HG03521 (cell line): ENCODE measurements at regions not wholly inside any gene's neighbourhood (a gene's known extent, or its start where the extent isn't known, plus 50 kb on each side); places are given as distances from the start of the nearest gene placed in this dataset.
A peak's percentile ranks its signal among the peaks of the same experiment; 100 is the strongest.

Source experiments
- ATAC-seq: cut with Tn5 transposase; IDR thresholded peaks from one replicate; pipeline ENCODE4 v1.9.1; 2021; ENCODE audit warnings: mild to moderate bottlenecking, moderate library complexity; ENCODE audit not compliant: unreplicated experiment

DNA sequence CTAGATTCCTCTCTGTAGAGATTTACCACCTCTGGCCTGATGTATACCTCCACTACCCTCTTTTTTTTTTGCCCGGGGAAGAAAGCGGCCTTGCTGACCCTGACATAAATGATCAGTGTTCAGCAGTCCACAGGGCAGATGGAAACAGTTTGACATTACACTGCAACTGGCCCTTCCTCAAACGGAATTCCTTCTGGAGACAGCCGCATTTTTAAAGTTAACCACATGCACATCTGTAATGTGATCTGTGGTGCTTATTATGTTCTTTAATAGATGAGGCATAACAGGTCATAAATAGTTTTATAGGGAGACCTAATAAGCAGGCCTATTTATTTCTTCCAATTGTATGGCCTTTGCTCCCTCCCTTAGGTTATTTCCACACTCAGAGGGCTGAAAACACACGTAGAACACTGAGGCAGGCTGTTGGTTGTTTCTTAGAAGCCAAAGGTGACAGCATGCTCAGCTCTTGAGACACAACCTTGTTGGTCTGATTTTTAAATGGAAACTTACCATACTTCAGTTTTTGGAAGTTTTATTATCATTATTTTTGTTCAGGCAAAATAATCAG lies 84.0 kb upstream of the APC start:
- no peak for ATAC-seq

DNA sequence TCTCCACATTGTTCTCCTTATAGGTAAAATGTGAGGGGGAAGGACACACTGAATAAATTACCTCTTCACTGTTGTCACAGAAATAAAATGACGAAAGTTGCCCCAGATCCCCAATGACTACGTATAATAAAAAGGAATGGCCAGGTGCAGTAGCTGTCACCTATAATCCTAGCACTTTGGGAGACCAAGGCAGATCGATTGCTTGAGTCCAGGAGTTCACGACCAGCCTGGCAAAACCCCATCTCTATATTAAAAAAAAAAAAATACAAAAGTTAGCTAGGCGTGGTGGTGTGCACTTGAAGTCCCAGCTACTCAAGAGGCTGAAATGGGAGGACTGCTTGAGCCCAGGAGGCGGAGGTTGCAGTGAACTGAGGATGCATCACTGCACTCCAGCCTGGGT lies 82.2 kb upstream of the APC start:
- no peak for ATAC-seq

- ATAC-seq, result no peak
These were observed 81.2 kb upstream of the APC start for GRCh38 chr5:112656451-112656850.

- no peak for ATAC-seq
These were observed 79.9 kb upstream of the APC start for GRCh38 chr5:112657804-112658203.

DNA sequence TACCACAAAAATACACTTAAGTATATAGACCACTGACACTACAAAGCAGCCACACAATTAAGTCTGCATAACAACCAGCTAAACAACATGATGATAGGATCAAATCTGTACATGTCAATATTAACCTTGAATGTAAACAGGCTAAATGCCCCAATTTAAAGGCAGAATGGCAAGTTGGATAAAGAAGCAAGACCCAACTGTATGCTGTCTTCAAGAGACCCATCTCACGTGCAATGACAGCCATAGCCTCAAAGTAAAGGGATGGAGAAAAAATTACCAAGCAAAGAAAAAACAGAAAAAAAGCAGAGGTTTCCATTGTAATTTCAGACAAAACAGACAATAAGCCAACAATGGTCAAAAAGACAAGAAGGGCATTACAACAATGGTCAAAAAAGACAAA lies 77.3 kb upstream of the APC start:
- ATAC-seq, result no peak

GRCh38 chr5:112663146-112663545 lies 74.5 kb upstream of the APC start:
- ATAC-seq, result no peak

DNA sequence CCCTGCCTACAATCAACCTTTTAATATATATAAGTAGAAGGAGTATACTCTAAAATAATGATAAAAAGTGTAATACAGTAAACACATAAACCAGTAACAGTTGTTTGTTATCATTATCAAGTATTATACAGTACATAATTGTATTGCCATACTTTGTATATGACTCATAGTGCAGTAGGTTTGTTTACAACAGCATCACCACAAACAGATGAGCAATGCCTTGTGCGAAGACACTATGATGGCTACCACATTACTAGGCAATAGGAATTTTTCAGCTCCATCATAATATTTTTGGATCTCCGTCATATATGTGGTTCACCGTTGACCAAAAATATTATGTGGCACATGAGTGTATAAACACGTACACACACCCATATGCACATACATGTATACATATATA lies 69.7 kb upstream of the APC start:
- no peak for ATAC-seq

DNA sequence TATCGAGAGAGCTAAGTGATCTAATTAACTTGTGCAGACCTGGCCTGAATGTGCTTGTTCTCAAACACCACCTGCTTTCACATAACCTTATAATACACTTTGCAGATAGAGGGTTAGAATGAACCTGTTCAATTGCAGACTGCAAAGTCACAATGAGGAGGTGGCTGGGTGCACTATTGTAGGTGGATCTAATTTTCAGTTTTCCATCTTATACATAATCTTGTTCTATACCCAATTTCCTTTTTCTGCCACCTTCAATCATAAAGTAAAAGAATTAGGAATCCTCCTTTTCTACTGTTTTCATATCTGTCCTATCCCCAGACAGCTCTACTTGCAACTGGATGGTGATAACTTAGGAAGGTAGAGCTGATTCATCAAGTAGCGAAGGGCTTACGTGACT lies 68.8 kb upstream of the APC start:
- no peak for ATAC-seq

GRCh38 chr5:112669328-112669963 lies 68.2 kb upstream of the APC start:
- ATAC-seq, result no peak

DNA sequence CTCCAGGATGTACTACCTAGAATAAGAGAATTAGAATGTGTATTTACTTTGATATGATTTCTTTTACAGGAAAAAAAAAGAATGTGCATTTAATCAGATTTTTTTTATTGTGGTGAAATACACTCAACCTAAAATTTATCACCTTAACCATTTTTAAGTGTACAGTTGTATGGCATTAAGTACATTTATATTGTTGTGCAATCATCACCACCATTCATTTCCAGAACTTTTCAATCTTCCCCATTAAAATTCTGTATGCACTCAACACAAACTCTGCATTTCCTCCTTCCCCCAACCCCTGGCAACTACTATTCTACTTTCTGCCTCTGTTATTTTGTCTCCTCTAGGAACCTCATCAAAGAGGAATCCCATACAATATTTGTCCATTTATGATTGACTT lies 66.0 kb upstream of the APC start:
- no peak for ATAC-seq

- ATAC-seq, result peak; percentile 56
These were observed 56.2 kb upstream of the APC start for GRCh38 chr5:112681481-112681908.

GRCh38 chr5:112682621-112683061 lies 55.0 kb upstream of the APC start:
- ATAC-seq, result no peak

DNA sequence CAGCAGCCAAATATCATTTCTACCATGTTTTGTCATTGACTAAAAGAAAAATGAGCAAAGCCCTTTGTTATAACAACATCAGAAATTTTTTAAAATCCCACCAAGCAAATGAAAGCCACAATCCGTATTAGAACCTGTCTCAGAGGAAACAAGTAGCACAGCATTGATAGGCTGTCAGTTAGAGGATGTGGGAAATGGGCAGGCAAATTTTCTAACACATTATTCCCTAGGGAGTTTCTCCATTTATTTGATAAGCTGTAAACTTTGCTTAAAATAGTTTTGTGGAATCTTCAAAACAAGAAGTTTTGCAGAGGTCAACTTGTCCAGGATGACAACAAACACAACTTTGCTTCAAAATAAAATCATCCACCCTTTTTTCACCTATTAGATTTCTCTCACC lies 53.6 kb upstream of the APC start:
- no peak for ATAC-seq

DNA sequence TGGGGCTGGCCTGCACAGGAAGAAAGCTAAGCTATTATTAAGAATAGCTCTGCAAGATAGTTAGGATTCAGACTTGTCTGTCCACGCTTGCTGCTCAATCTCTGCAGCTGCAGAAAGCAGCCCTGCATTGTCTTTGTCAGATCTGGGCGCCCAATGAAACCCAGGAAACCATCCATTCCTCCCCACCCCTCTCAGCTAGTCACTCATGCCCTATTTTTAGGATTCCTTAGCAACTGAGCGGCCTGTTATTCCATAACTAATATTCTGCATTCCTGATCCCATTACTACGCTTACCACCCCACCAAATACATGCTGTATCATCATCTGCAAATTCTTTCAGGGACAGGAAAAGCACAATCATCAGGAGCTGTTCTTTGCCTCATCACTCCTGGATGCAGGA lies 52.9 kb upstream of the APC start:
- ATAC-seq, result no peak

DNA sequence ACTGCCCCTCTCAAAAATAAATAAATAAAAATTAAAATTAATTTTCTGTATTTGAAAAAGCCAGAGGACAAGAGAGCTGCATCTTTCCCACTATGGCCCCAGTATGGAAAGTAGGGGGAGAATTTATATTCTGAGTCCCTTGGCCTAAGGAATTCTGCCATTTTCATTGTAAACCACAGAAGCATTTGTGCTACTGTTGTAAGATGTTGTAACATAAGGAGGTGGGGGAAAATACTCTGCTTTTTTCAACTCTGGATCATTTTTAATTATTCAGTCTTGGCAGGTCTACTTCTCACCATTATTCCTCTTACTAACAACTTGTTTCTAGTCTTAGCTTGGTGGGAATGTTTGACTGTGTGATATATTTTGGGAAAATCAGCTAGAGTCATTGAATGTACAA lies 52.3 kb upstream of the APC start:
- ATAC-seq, result no peak

DNA sequence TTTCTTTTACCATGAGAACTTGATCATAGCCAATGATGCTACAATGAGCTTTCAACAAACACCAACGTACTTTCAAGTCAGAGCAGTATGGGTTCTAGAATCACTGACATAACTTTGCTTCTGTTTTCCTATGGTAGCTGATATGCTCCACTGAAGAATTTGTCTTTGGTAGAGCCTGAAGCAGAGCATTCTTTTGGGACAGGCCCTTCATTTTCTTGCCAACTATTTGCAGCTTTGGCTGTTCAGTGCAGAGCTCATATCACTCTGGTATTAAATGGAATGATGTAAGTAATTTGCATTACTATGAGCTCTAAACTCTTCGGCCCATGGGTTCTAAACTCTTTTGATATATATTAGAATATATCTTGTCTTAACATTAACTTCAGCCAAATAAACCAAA lies 51.8 kb upstream of the APC start:
- ATAC-seq, result no peak

DNA sequence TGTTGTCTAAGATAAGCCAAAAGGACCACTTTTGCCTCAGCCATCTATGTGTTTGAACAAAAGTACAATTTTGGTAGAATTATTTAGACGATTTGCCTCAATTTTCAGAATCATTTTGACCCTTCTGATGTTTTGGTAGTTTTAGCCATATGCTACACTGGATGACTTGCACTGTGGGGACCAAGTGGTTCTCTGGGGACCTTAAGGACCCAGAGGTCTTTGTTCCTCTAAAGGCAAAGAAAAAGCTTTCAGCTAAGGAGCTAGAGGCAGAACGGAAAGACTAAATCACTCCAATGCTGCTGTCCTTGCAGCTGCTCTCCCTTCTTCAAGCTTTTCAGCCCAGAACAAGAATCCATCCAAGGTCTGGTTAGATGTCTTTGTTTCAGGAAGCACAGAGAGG lies 51.0 kb upstream of the APC start:
- no peak for ATAC-seq

GRCh38 chr5:112687306-112687705 lies 50.4 kb upstream of the APC start:
- ATAC-seq, result no peak
